GM12874 (cell line): ENCODE measurements at regions not wholly inside any gene's neighbourhood (a gene's known extent, or its start where the extent isn't known, plus 50 kb on each side); places are given as distances from the start of the nearest gene placed in this dataset.

Experiments
- TF ChIP-seq, protein P1 (sequence below): IDR thresholded peaks from 2 replicates; pipeline ENCODE4 v1.5.1; 2011; ENCODE audit warnings: low read depth, mild to moderate bottlenecking, control low read depth, low read length, moderate library complexity; ENCODE audit not compliant: insufficient read depth

- TF ChIP-seq, protein P1, sequence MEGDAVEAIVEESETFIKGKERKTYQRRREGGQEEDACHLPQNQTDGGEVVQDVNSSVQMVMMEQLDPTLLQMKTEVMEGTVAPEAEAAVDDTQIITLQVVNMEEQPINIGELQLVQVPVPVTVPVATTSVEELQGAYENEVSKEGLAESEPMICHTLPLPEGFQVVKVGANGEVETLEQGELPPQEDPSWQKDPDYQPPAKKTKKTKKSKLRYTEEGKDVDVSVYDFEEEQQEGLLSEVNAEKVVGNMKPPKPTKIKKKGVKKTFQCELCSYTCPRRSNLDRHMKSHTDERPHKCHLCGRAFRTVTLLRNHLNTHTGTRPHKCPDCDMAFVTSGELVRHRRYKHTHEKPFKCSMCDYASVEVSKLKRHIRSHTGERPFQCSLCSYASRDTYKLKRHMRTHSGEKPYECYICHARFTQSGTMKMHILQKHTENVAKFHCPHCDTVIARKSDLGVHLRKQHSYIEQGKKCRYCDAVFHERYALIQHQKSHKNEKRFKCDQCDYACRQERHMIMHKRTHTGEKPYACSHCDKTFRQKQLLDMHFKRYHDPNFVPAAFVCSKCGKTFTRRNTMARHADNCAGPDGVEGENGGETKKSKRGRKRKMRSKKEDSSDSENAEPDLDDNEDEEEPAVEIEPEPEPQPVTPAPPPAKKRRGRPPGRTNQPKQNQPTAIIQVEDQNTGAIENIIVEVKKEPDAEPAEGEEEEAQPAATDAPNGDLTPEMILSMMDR = no peak
These were observed 139.4 kb upstream of the TP63 start for GRCh38 chr3:189491831-189492230.

- TF ChIP-seq, protein P1 = no peak
These were observed 137.9 kb upstream of the TP63 start for GRCh38 chr3:189493271-189493670.

GRCh38 chr3:189494632-189495031 is 136.6 kb upstream of the TP63 start:
- TF ChIP-seq, protein P1 = no peak

GRCh38 chr3:189496375-189497138 is 134.6 kb upstream of the TP63 start:
- TF ChIP-seq, protein P1 = no peak

DNA sequence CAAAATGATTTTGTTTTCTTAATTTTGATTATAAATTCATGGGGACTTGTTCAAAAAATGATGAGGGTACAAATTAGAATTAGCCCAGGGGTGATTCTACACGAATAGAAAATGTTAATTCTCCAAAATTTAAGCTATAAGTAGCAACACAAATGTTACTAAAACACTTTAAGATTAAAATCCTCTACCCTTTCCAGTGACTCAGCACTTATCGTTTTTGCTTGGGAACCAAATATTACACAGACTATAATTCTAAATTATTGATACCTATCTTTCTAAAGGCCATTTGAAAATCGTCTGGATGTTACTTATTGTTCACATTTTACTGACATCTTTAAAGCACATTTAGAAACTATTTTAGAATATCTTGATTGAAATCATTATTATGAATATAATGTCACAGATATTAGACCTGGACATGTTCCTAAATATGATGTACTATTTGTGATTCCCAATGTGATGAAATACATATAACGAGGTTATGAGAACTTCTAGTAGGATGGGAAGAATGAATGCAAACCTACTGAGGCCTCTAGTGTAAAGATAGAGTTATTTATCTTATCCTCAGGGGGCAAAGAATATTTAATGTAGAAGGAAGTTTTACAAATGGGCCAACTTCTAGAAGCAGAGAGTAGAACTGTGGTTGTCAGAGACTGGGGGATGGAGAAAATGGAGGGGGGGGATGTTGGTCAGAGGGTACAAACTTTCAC is 132.0 kb upstream of the TP63 start:
- TF ChIP-seq, protein P1 = no peak

- TF ChIP-seq, protein P1 = no peak
These were observed 130.9 kb upstream of the TP63 start for GRCh38 chr3:189500299-189500698.

- TF ChIP-seq, protein P1 = no peak
These were observed 130.2 kb upstream of the TP63 start for GRCh38 chr3:189500798-189501495.
